Brain microvascular endothelial cell (primary cell): ENCODE measurements at regions not wholly inside any gene's neighbourhood (a gene's known extent, or its start where the extent isn't known, plus 50 kb on each side); places are given as distances from the start of the nearest gene placed in this dataset.

Experiments
- DNase-seq: peaks from one replicate; pipeline ENCODE4 v3.0.0-alpha.2; 2020
- H3K27ac ChIP-seq: fragments of 250-450 bp; sonication (Bioruptor Pico); 2 replicates; pipeline ENCODE4 v1.5.1; 2020; ENCODE audit warnings: mild to moderate bottlenecking, moderate library complexity
- H3K27me3 ChIP-seq: fragments of 250-450 bp; sonication (Bioruptor Pico); replicated peaks from 2 replicates; pipeline ENCODE4 v1.5.1; 2020; ENCODE audit warnings: mild to moderate bottlenecking
- H3K36me3 ChIP-seq: fragments of 250-450 bp; sonication (Bioruptor Pico); replicated peaks from 2 replicates; pipeline ENCODE4 v1.5.1; 2020; ENCODE audit warnings: mild to moderate bottlenecking
- H3K4me3 ChIP-seq: 2 replicates; pipeline ENCODE4 v1.5.1; 2011; ENCODE audit warnings: low read depth, mild to moderate bottlenecking, control low read depth, low read length, moderate library complexity
- in situ Hi-C: cut with HindIII; loops from 2 replicates; pipeline ENCODE4 v1.10.0; 2017; ENCODE audit warnings: low sequenced_read_pairs, low pct_ligation_motif_present
- TF ChIP-seq, protein P1 (sequence below): IDR thresholded peaks from 2 replicates; pipeline ENCODE4 v1.5.1; 2011; ENCODE audit warnings: low read depth, mild to moderate bottlenecking, moderate library complexity, low read length, control low read depth, inconsistent platforms; ENCODE audit errors: missing control alignments

- TF ChIP-seq, protein P1, sequence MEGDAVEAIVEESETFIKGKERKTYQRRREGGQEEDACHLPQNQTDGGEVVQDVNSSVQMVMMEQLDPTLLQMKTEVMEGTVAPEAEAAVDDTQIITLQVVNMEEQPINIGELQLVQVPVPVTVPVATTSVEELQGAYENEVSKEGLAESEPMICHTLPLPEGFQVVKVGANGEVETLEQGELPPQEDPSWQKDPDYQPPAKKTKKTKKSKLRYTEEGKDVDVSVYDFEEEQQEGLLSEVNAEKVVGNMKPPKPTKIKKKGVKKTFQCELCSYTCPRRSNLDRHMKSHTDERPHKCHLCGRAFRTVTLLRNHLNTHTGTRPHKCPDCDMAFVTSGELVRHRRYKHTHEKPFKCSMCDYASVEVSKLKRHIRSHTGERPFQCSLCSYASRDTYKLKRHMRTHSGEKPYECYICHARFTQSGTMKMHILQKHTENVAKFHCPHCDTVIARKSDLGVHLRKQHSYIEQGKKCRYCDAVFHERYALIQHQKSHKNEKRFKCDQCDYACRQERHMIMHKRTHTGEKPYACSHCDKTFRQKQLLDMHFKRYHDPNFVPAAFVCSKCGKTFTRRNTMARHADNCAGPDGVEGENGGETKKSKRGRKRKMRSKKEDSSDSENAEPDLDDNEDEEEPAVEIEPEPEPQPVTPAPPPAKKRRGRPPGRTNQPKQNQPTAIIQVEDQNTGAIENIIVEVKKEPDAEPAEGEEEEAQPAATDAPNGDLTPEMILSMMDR: no peak
- in situ Hi-C loops: loop anchor here (25.0 kb wide), 1 partner anchor 534 kb away; no protein-coding TSS in a partner anchor
- Histone ChIP-seq H3K36me3 (no peaks in the 10 kb centered on the region), H3K27me3 (no peaks in the 10 kb centered on the region), H3K4me3 (no peak overlapping the region), H3K27ac (no peak overlapping the region)
- DNase-seq: no peak
Measured at GRCh38 chr11:93902921-93903320, 52.5 kb upstream of the VSTM5 start.

DNA sequence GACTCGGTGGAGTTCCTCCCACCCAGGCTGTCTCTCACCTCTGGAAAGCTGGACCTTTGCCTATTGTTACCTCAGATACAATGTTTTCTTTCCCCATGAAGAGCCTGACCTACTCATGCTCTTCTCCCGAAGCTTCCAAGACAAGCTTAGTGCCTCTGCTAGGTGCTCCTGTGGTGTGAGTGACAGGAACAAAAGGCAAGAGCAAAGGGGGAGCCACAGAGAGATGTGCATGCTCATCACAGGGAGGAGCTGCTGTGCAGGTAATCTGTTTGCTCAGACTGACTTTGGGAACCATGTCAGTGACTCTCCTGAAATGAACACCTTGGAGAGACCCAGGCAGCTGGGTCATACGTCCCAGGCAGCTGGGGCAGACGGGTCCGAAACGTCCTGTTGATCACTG is 53.6 kb upstream of the VSTM5 start:
- Histone ChIP-seq H3K27me3 (no peaks in the 10 kb centered on the region), H3K4me3 (no peak overlapping the region), H3K27ac (no peak overlapping the region), H3K36me3 (no peaks in the 10 kb centered on the region)
- DNase-seq: no peak
- in situ Hi-C loops: loop anchor here (25.0 kb wide), 1 partner anchor 533 kb away; no protein-coding TSS in a partner anchor
- TF ChIP-seq, protein P1: no peak

DNA sequence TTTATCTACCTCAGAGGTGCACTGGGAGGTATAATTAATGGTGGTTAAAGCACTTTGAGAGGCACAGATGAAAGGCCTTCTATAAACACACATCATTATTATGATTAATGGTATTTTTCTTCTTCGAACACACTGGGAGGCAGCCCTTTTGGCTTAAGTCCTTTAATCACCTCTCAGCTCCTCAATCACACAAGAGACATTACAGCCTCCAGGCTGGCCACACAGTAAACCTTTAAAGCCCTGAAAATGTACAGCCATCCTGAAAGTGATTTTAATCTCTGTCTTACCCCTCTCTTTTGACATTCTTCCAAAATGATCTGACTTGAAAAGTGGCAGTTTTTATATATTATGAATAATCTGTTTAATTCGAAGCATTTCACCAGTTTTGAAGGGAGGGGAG is 54.3 kb upstream of the VSTM5 start:
- no peak for DNase-seq
- Histone ChIP-seq H3K27me3 (no peaks in the 10 kb centered on the region), H3K27ac (no peak overlapping the region), H3K36me3 (no peaks in the 10 kb centered on the region), H3K4me3 (no peak overlapping the region)
- in situ Hi-C loops: loop anchor here (25.0 kb wide), 1 partner anchor 533 kb away; no protein-coding TSS in a partner anchor
- TF ChIP-seq, protein P1: no peak

GRCh38 chr11:93905384-93905783 is 55.0 kb upstream of the VSTM5 start:
- Histone ChIP-seq H3K27ac (no peak overlapping the region), H3K27me3 (no peaks in the 10 kb centered on the region), H3K36me3 (no peaks in the 10 kb centered on the region), H3K4me3 (no peak overlapping the region)
- in situ Hi-C loops: loop anchor here (25.0 kb wide), 1 partner anchor 532 kb away; no protein-coding TSS in a partner anchor
- DNase-seq: peak; percentile 41
- TF ChIP-seq, protein P1: no peak

- in situ Hi-C loops: loop anchor here (25.0 kb wide), 1 partner anchor 531 kb away; no protein-coding TSS in a partner anchor
- Histone ChIP-seq H3K4me3 (no peak overlapping the region), H3K36me3 (no peaks in the 10 kb centered on the region), H3K27me3 (no peaks in the 10 kb centered on the region), H3K27ac (no peak overlapping the region)
- TF ChIP-seq, protein P1: no peak
- DNase-seq: no peak
Measured at GRCh38 chr11:93906486-93906885, 56.1 kb upstream of the VSTM5 start.

DNA sequence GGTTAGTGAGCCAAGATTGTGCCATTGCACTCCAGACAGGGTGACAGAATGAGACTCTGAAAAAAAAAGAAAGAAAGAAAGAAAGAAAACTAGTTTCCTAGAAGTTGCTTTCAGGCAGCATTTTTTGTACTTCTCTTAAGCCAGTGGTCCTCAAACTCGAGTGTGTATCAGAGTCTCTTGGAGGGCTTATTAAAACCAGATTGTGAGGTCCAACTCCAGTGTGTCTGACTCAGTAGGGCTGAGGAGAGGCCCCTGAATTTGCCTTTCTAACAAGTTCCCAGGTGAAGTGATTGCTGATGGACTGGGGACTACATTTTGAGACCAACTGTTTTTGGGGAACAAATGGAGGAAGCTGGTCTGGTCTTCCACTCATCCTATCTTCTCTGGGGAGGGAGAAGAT is 57.5 kb upstream of the VSTM5 start:
- no peaks in the 10 kb centered on the region for H3K36me3 ChIP-seq
- TF ChIP-seq, protein P1: no peak

More for the DNA sequence above, 57.5 kb upstream of the VSTM5 start:
- H3K27me3 ChIP-seq: no peaks in the 10 kb centered on the region
- in situ Hi-C loops: loop anchor here (25.0 kb wide), 1 partner anchor 529 kb away; no protein-coding TSS in a partner anchor
- no peak overlapping the region for H3K4me3 ChIP-seq
- no peak overlapping the region for H3K27ac ChIP-seq
- DNase-seq: no peak
